Mucosa of stomach (tissue), 1 donor: ENCODE measurements at regions not wholly inside any gene's neighbourhood (a gene's known extent, or its start where the extent isn't known, plus 50 kb on each side); places are given as distances from the start of the nearest gene placed in this dataset.
"Not testable (repeated sequence)": the region's sequence is repeated elsewhere in the genome, so short reads cannot be mapped to it uniquely, and the experiment has no call there.

Source experiments
- H3K27me3 ChIP-seq: one replicate; pipeline ENCODE4 v1.7.0; 2013; ENCODE audit warnings: mild to moderate bottlenecking, low read length; ENCODE audit not compliant: control insufficient read depth, insufficient read depth
- H3K36me3 ChIP-seq: one replicate; pipeline ENCODE4 v1.7.0; 2013; ENCODE audit warnings: low read length; ENCODE audit not compliant: control insufficient read depth, insufficient read depth
- H3K4me1 ChIP-seq: one replicate; pipeline ENCODE4 v1.7.0; 2013; ENCODE audit warnings: mild to moderate bottlenecking, low read length; ENCODE audit not compliant: control insufficient read depth, insufficient read depth
- H3K4me3 ChIP-seq: one replicate; pipeline ENCODE4 v1.7.0; 2013; ENCODE audit warnings: low read length
- H3K9ac ChIP-seq: one replicate; pipeline ENCODE4 v1.7.0; 2013; ENCODE audit warnings: mild to moderate bottlenecking, low read length, moderate library complexity
- H3K9me3 ChIP-seq: one replicate; pipeline ENCODE4 v1.7.0; 2013; ENCODE audit warnings: mild to moderate bottlenecking, low read length, moderate library complexity; ENCODE audit not compliant: control insufficient read depth
- donor health status: Pancreatic carcinoma.

GRCh38 chr10:21373881-21374280 lies 151.6 kb downstream of the SKIDA1 start:
- H3K9me3 ChIP-seq = not testable (repeated sequence)

GRCh38 chr10:21372651-21373410 lies 152.7 kb downstream of the SKIDA1 start:
- Histone ChIP-seq H3K4me3 (no peak overlapping the region), H3K36me3 (no peaks in the 10 kb centered on the region), H3K9ac (no peak overlapping the region), H3K4me1 (peaks cover 5% of the 10 kb centered on the region), H3K9me3 (no peaks in the 10 kb centered on the region), H3K27me3 (no peaks in the 10 kb centered on the region)

More at GRCh38 chr10:21373881-21374280, 151.6 kb downstream of the SKIDA1 start:
- not testable (repeated sequence) for H3K4me1 ChIP-seq, H3K4me3 ChIP-seq, H3K36me3 ChIP-seq, H3K27me3 ChIP-seq, H3K9ac ChIP-seq

- H3K36me3 ChIP-seq = no peaks in the 10 kb centered on the region
- peaks cover 5% of the 10 kb centered on the region for H3K4me1 ChIP-seq
- no peak overlapping the region for H3K9ac ChIP-seq
- no peak overlapping the region for H3K4me3 ChIP-seq
- H3K27me3 ChIP-seq = no peaks in the 10 kb centered on the region
- H3K9me3 ChIP-seq = no peaks in the 10 kb centered on the region
These were observed 155.8 kb downstream of the SKIDA1 start for GRCh38 chr10:21369697-21370096.

GRCh38 chr10:21368728-21369425 lies 156.6 kb downstream of the SKIDA1 start:
- H3K4me1 ChIP-seq = peaks cover 5% of the 10 kb centered on the region
- no peaks in the 10 kb centered on the region for H3K9me3 ChIP-seq
- H3K9ac ChIP-seq = no peak overlapping the region
- H3K27me3 ChIP-seq = no peaks in the 10 kb centered on the region
- H3K36me3 ChIP-seq = no peaks in the 10 kb centered on the region
- H3K4me3 ChIP-seq = no peak overlapping the region

GRCh38 chr10:21368022-21368582 lies 157.4 kb downstream of the SKIDA1 start:
- no peak overlapping the region for H3K4me3 ChIP-seq
- H3K4me1 ChIP-seq = peaks cover 5% of the 10 kb centered on the region
- H3K27me3 ChIP-seq = no peaks in the 10 kb centered on the region
- H3K36me3 ChIP-seq = no peaks in the 10 kb centered on the region
- no peaks in the 10 kb centered on the region for H3K9me3 ChIP-seq
- H3K9ac ChIP-seq = no peak overlapping the region

DNA sequence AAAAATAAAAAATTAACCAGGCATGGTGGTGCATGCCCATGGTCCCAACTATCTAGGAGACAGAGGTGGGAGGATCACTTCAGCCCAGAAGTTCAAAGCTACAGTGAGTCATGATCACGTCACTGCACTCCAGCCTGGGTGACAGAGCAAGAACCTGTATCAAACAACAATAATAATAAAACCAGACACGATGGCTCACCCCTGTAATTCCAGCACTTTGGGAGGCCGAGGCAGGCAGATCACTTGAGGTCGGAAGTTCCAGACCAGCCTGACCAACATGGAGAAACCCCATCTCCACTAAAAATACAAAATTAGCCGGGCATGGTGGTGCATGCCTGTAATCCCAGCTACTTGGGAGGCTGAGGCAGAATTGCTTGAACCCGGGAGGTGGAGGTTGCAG lies 159.4 kb downstream of the SKIDA1 start:
- not testable (repeated sequence) for H3K9ac ChIP-seq, H3K4me1 ChIP-seq, H3K36me3 ChIP-seq, H3K4me3 ChIP-seq, H3K9me3 ChIP-seq, H3K27me3 ChIP-seq

GRCh38 chr10:21364196-21365114 lies 161.0 kb downstream of the SKIDA1 start:
- H3K4me1 ChIP-seq = no peaks in the 10 kb centered on the region
- no peaks in the 10 kb centered on the region for H3K36me3 ChIP-seq
- no peak overlapping the region for H3K4me3 ChIP-seq
- H3K9ac ChIP-seq = no peak overlapping the region
- no peaks in the 10 kb centered on the region for H3K27me3 ChIP-seq
- no peaks in the 10 kb centered on the region for H3K9me3 ChIP-seq

DNA sequence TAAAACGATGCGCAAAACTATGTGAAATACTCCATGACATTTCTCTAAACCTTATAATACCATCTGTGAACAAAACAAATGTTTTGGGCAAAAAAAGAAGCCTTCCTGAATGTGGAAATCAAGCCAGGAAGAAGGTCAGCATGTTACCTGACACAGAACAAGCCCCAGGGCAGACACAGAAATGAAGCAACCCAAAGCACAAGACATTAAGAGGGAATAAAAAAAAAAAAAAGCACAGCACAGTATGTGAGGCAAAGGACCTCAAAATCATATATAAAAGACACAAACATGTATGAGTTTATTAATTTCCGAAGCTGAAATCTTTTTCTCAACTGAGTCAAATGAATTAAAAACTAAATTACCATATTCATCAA lies 161.8 kb downstream of the SKIDA1 start:
- no peak overlapping the region for H3K4me3 ChIP-seq
- no peaks in the 10 kb centered on the region for H3K27me3 ChIP-seq
- H3K36me3 ChIP-seq = no peaks in the 10 kb centered on the region
- no peak overlapping the region for H3K9ac ChIP-seq
- H3K4me1 ChIP-seq = no peaks in the 10 kb centered on the region
- H3K9me3 ChIP-seq = no peaks in the 10 kb centered on the region

- Histone ChIP-seq H3K9me3 (no peaks in the 10 kb centered on the region), H3K4me3 (no peak overlapping the region), H3K9ac (no peak overlapping the region), H3K27me3 (no peaks in the 10 kb centered on the region), H3K36me3 (no peaks in the 10 kb centered on the region), H3K4me1 (no peaks in the 10 kb centered on the region)
These were observed 162.3 kb downstream of the SKIDA1 start for GRCh38 chr10:21363092-21363730.

- H3K9ac ChIP-seq = no peak overlapping the region
- no peak overlapping the region for H3K4me3 ChIP-seq
- H3K4me1 ChIP-seq = no peaks in the 10 kb centered on the region
- no peaks in the 10 kb centered on the region for H3K27me3 ChIP-seq
- H3K36me3 ChIP-seq = no peaks in the 10 kb centered on the region
- H3K9me3 ChIP-seq = no peaks in the 10 kb centered on the region
These were observed 166.3 kb downstream of the SKIDA1 start for GRCh38 chr10:21359202-21359601.

DNA sequence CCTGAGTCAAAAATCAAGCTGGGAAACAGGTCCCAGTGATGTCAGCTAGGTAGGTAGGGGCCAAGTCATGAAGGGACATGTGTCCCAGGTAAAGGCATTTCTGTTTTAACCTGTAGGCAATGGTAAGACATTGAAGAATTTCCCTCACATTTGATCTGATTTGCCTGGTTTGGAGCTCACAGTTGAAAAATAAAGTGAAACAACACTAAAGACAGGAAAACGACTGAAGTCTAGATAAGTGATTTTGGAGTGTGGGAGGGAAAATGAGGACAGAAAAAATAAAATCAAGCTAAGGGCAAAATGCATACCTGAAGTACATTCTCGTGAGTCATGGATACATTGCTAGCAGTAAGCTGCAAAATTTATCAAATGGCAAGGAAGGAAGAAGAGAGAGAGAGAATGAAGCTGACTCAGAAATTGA lies 169.9 kb downstream of the SKIDA1 start:
- no peaks in the 10 kb centered on the region for H3K9me3 ChIP-seq
- no peak overlapping the region for H3K9ac ChIP-seq
- no peak overlapping the region for H3K4me3 ChIP-seq
- no peaks in the 10 kb centered on the region for H3K36me3 ChIP-seq
- H3K4me1 ChIP-seq = no peaks in the 10 kb centered on the region
- no peaks in the 10 kb centered on the region for H3K27me3 ChIP-seq
